CD14-positive monocyte (primary cell): ENCODE measurements at regions not wholly inside any gene's neighbourhood (a gene's known extent, or its start where the extent isn't known, plus 50 kb on each side); places are given as distances from the start of the nearest gene placed in this dataset.
"Not testable (repeated sequence)": the region's sequence is repeated elsewhere in the genome, so short reads cannot be mapped to it uniquely, and the experiment has no call there.

Source experiments
- DNase-seq, 3 donors: peaks; one replicate each; pipeline ENCODE4 v3.0.0-alpha.2; 2011 to 2022
- H2AFZ ChIP-seq: 2 replicates; pipeline ENCODE4 v1.6.0; 2012; ENCODE audit warnings: mild to moderate bottlenecking, low read depth, low read length, inconsistent platforms; ENCODE audit not compliant: insufficient read depth, poor library complexity, severe bottlenecking
- H3K27ac ChIP-seq, 2 donors: 1 replicate in 1 of 2; 2 replicates in 1 of 2; pipeline ENCODE4 v1.5.1; 2012 to 2013; ENCODE audit warnings: low read length in 2 of 2, control low read depth in 1 of 2, inconsistent platforms in 1 of 2, low read depth in 1 of 2, mild to moderate bottlenecking in 1 of 2
- H3K27me3 ChIP-seq, 2 donors: one replicate each; pipeline versions ENCODE4 v1.6.0 to v1.6.1; 2011 to 2013; ENCODE audit warnings: low read length in 2 of 2; ENCODE audit not compliant: control insufficient read depth in 2 of 2, insufficient read depth in 2 of 2
- H3K36me3 ChIP-seq, 2 donors: replicated peaks in 1 of 2; 1 replicate in 1 of 2; 2 replicates in 1 of 2; pipeline versions ENCODE4 v1.5.1 to v1.6.1; 2012 to 2013; ENCODE audit warnings: low read length in 2 of 2, control low read depth in 1 of 2, inconsistent platforms in 1 of 2, mild to moderate bottlenecking in 1 of 2; ENCODE audit not compliant: insufficient read depth in 2 of 2, control insufficient read depth in 1 of 2
- H3K4me1 ChIP-seq, 2 donors: 1 replicate in 1 of 2; 2 replicates in 1 of 2; pipeline versions ENCODE4 v1.5.1 to v1.6.1; 2012 to 2013; ENCODE audit warnings: low read length in 2 of 2, control low read depth in 1 of 2, inconsistent platforms in 1 of 2, mild to moderate bottlenecking in 1 of 2, moderate library complexity in 1 of 2; ENCODE audit not compliant: insufficient read depth in 2 of 2, control insufficient read depth in 1 of 2
- H3K4me2 ChIP-seq: replicated peaks from 2 replicates; pipeline ENCODE3; 2012; ENCODE audit warnings: low read length, moderate library complexity, mild to moderate bottlenecking; ENCODE audit not compliant: poor library complexity, severe bottlenecking; ENCODE audit errors: extremely low read depth
- H3K4me3 ChIP-seq, 3 experiments: fragments of 200-600 bp in 1 of 3; sonication (generic) in 1 of 3; replicated peaks in 1 of 3; 1 replicate in 2 of 3; 2 replicates in 1 of 3; pipeline ENCODE4 v1.5.1; 2011 to 2013; ENCODE audit warnings: low read length in 3 of 3, mild to moderate bottlenecking in 3 of 3, control low read depth in 2 of 3, low read depth in 2 of 3, inconsistent platforms in 1 of 3, moderate library complexity in 1 of 3
- H3K79me2 ChIP-seq: 2 replicates; pipeline ENCODE4 v1.6.0; 2012; ENCODE audit warnings: mild to moderate bottlenecking, control low read depth, inconsistent platforms, low read length, moderate library complexity; ENCODE audit not compliant: insufficient read depth
- H3K9ac ChIP-seq: 2 replicates; pipeline ENCODE4 v1.6.0; 2017; ENCODE audit warnings: low read length, mild to moderate bottlenecking; ENCODE audit not compliant: insufficient read depth, poor library complexity, severe bottlenecking
- H3K9me3 ChIP-seq, 2 donors: replicated peaks in 1 of 2; 1 replicate in 1 of 2; 2 replicates in 1 of 2; pipeline versions ENCODE4 v1.5.1 to v1.6.1; 2012 to 2013; ENCODE audit warnings: low read length in 2 of 2, control low read depth in 1 of 2; ENCODE audit not compliant: control insufficient read depth in 1 of 2, insufficient read depth in 1 of 2
- H4K20me1 ChIP-seq: 2 replicates; pipeline ENCODE4 v1.6.0; 2012; ENCODE audit warnings: mild to moderate bottlenecking, low read length, control low read depth, moderate library complexity; ENCODE audit not compliant: insufficient read depth
- H3K27ac Mint-ChIP-seq, 7 donors: one replicate each; pipeline ENCODE4 v1.8.0; 2020; ENCODE audit warnings: mild to moderate bottlenecking in 7 of 7, mixed read lengths in 7 of 7, moderate library complexity in 6 of 7, inconsistent platforms in 2 of 7
- H3K27me3 Mint-ChIP-seq, 3 donors: one replicate each; pipeline ENCODE4 v1.8.0; 2021 to 2022; ENCODE audit warnings: low read depth in 3 of 3, mild to moderate bottlenecking in 3 of 3, mixed read lengths in 3 of 3, moderate library complexity in 3 of 3, inconsistent platforms in 1 of 3
- H3K36me3 Mint-ChIP-seq, 2 donors: one replicate each; pipeline ENCODE4 v1.8.0; 2020; ENCODE audit warnings: mixed read lengths in 2 of 2, inconsistent platforms in 1 of 2, mild to moderate bottlenecking in 1 of 2
- H3K4me1 Mint-ChIP-seq: one replicate; pipeline ENCODE4 v1.8.0; 2020; ENCODE audit warnings: mild to moderate bottlenecking, mixed read lengths
- H3K4me3 Mint-ChIP-seq, 2 donors: one replicate each; pipeline ENCODE4 v1.8.0; 2020; ENCODE audit warnings: mild to moderate bottlenecking in 2 of 2, mixed read lengths in 2 of 2, moderate library complexity in 1 of 2
- H3K9me3 Mint-ChIP-seq, 7 donors: one replicate each; pipeline ENCODE4 v1.8.0; 2020 to 2022; ENCODE audit warnings: mixed read lengths in 7 of 7, mild to moderate bottlenecking in 6 of 7, moderate library complexity in 6 of 7, inconsistent platforms in 2 of 7
- CTCF ChIP-seq: fragments of 200-600 bp; IDR thresholded peaks from one replicate; pipeline ENCODE4 v1.8.0; 2022; ENCODE audit warnings: antibody characterized with exemption, mild to moderate bottlenecking
- WGBS: methylation state at CpG from one replicate; pipeline ENCODE4 v1.1.5; 2013; ENCODE audit warnings: missing lambda C conversion rate; ENCODE audit not compliant: insufficient coverage; 5-methylcytosine and 5-hydroxymethylcytosine counted together
- intact Hi-C, 2 donors: fragments of 100-400 bp; cut with micrococcal nuclease; formaldehyde crosslinking; loops; one replicate each; pipeline versions ENCODE4 v1.15.0 to v1.15.1; 2023

GRCh38 chr2:147420517-147420916 is 424.3 kb upstream of the ACVR2A start:
- Histone ChIP-seq H2AFZ (no peak overlapping the region), H3K27me3 (no peaks in the 10 kb centered on the region), H3K79me2 (no peaks in the 10 kb centered on the region), H3K4me2 (no peak overlapping the region), H3K36me3 (no peaks in the 10 kb centered on the region), H3K9me3 (no peaks in the 10 kb centered on the region), H3K27ac (no peak overlapping the region), H3K4me3 (no peak overlapping the region), H3K4me1 (no peaks in the 10 kb centered on the region), H3K9ac (no peak overlapping the region), H4K20me1 (no peaks in the 10 kb centered on the region)
- Mint-ChIP-seq H3K4me3 (no peak overlapping the region), H3K9me3 (peaks cover 0 to 4% (median 0%) of the 10 kb centered on the region in 7 donors), H3K4me1 (peaks cover 4% of the 10 kb centered on the region), H3K36me3 (no peaks in the 10 kb centered on the region), H3K27ac (no peak overlapping the region), H3K27me3 (peaks cover 0 to 1% (median 0%) of the 10 kb centered on the region in 3 donors)
- WGBS, result 91% methylated on average over 5 of the region's 7 CpGs
- DNase-seq, result no peak
- no peak for TF ChIP-seq CTCF
- intact Hi-C loops, result no loop called here

GRCh38 chr2:147416099-147416498 is 428.7 kb upstream of the ACVR2A start:
- peaks cover 0 to 2% (median 1%) of the 10 kb centered on the region in 3 donors for H3K27me3 Mint-ChIP-seq

GRCh38 chr2:147414656-147415055 is 430.2 kb upstream of the ACVR2A start:
- H4K20me1 ChIP-seq, H3K4me3 Mint-ChIP-seq, H3K4me2 ChIP-seq, H3K4me3 ChIP-seq, DNase-seq, H3K27ac ChIP-seq, H3K4me1 Mint-ChIP-seq, intact Hi-C loops, H3K27me3 Mint-ChIP-seq, H3K27ac Mint-ChIP-seq, H3K4me1 ChIP-seq, H3K36me3 Mint-ChIP-seq, H3K79me2 ChIP-seq, H3K9me3 ChIP-seq, H3K36me3 ChIP-seq, H3K27me3 ChIP-seq, H2AFZ ChIP-seq, H3K9ac ChIP-seq: not testable (repeated sequence)
- H3K9me3 Mint-ChIP-seq, result peaks cover 0 to 17% (median 5%) of the 10 kb centered on the region in 7 donors
- no CpG with 5 or more reads among the region's 1 CpG for WGBS

More at GRCh38 chr2:147416099-147416498, 428.7 kb upstream of the ACVR2A start:
- H3K9me3 ChIP-seq, result no peaks in the 10 kb centered on the region
- Mint-ChIP-seq H3K27ac (no peak overlapping the region), H3K9me3 (peaks cover 0 to 17% (median 3%) of the 10 kb centered on the region in 7 donors), H3K4me1 (no peaks in the 10 kb centered on the region), H3K4me3 (no peak overlapping the region), H3K36me3 (no peaks in the 10 kb centered on the region)
- TF ChIP-seq CTCF, result no peak
- no peak overlapping the region for H3K4me3 ChIP-seq
- H3K4me1 ChIP-seq, result no peaks in the 10 kb centered on the region
- H3K4me2 ChIP-seq, result no peak overlapping the region
- H3K79me2 ChIP-seq, result no peaks in the 10 kb centered on the region
- no peak overlapping the region for H2AFZ ChIP-seq
- no peak overlapping the region for H3K27ac ChIP-seq
- no peaks in the 10 kb centered on the region for H4K20me1 ChIP-seq
- WGBS, result no CpG with 5 or more reads among the region's 4 CpGs
- no peak overlapping the region for H3K9ac ChIP-seq
- H3K27me3 ChIP-seq, result no peaks in the 10 kb centered on the region
- intact Hi-C loops, result no loop called here
- H3K36me3 ChIP-seq, result no peaks in the 10 kb centered on the region
- DNase-seq, result no peak
